HL-60 (cell line): ENCODE measurements at regions not wholly inside any gene's neighbourhood (a gene's known extent, or its start where the extent isn't known, plus 50 kb on each side); places are given as distances from the start of the nearest gene placed in this dataset.

ENCODE experiments used
- GABPA ChIP-seq: IDR thresholded peaks from 2 replicates; pipeline ENCODE4 v1.6.1; 2012; ENCODE audit warnings: low read depth
- POLR2AphosphoS5 ChIP-seq: IDR thresholded peaks from 2 replicates; pipeline ENCODE4 v1.6.1; 2012; ENCODE audit warnings: low read depth
- SPI1 ChIP-seq: IDR thresholded peaks from 2 replicates; pipeline ENCODE4 v1.6.1; 2012; ENCODE audit warnings: low read depth, mild to moderate bottlenecking, borderline replicate concordance
- TF ChIP-seq, protein P1 (sequence below): IDR thresholded peaks from one replicate; pipeline ENCODE4 v1.5.1; 2011; ENCODE audit warnings: low read length, control low read depth, inconsistent platforms; ENCODE audit not compliant: insufficient read depth
- TF ChIP-seq, protein P2 (sequence below): IDR thresholded peaks from 2 replicates; pipeline ENCODE4 v1.6.1; 2012; ENCODE audit warnings: low read depth; ENCODE audit not compliant: insufficient replicate concordance

DNA sequence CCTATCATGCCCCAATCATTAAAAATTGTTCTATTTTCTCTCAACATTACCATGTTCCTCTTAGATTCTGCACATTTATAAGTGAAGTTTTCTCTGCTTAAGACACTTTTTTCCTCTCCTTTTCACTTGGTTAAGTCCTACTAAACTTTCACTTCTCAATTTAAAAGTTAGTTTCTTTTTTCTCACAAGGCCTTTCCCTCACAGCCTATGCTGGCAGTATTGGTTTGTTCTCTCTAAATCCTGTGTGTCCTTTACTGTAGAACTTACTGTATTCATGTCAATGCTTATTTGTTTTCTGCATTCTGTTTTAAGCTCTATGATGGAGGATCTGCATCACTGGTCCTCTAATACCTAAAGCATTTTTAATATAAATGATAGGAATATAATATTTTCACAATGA is 2816.6 kb downstream of the PCDH9 start:
- TF ChIP-seq, protein P1, sequence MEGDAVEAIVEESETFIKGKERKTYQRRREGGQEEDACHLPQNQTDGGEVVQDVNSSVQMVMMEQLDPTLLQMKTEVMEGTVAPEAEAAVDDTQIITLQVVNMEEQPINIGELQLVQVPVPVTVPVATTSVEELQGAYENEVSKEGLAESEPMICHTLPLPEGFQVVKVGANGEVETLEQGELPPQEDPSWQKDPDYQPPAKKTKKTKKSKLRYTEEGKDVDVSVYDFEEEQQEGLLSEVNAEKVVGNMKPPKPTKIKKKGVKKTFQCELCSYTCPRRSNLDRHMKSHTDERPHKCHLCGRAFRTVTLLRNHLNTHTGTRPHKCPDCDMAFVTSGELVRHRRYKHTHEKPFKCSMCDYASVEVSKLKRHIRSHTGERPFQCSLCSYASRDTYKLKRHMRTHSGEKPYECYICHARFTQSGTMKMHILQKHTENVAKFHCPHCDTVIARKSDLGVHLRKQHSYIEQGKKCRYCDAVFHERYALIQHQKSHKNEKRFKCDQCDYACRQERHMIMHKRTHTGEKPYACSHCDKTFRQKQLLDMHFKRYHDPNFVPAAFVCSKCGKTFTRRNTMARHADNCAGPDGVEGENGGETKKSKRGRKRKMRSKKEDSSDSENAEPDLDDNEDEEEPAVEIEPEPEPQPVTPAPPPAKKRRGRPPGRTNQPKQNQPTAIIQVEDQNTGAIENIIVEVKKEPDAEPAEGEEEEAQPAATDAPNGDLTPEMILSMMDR, result no peak
- TF ChIP-seq POLR2AphosphoS5, result no peak
- TF ChIP-seq, protein P2, sequence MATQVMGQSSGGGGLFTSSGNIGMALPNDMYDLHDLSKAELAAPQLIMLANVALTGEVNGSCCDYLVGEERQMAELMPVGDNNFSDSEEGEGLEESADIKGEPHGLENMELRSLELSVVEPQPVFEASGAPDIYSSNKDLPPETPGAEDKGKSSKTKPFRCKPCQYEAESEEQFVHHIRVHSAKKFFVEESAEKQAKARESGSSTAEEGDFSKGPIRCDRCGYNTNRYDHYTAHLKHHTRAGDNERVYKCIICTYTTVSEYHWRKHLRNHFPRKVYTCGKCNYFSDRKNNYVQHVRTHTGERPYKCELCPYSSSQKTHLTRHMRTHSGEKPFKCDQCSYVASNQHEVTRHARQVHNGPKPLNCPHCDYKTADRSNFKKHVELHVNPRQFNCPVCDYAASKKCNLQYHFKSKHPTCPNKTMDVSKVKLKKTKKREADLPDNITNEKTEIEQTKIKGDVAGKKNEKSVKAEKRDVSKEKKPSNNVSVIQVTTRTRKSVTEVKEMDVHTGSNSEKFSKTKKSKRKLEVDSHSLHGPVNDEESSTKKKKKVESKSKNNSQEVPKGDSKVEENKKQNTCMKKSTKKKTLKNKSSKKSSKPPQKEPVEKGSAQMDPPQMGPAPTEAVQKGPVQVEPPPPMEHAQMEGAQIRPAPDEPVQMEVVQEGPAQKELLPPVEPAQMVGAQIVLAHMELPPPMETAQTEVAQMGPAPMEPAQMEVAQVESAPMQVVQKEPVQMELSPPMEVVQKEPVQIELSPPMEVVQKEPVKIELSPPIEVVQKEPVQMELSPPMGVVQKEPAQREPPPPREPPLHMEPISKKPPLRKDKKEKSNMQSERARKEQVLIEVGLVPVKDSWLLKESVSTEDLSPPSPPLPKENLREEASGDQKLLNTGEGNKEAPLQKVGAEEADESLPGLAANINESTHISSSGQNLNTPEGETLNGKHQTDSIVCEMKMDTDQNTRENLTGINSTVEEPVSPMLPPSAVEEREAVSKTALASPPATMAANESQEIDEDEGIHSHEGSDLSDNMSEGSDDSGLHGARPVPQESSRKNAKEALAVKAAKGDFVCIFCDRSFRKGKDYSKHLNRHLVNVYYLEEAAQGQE, result no peak
- no peak for TF ChIP-seq GABPA
- no peak for TF ChIP-seq SPI1
